GM21367 (cell line): ENCODE measurements at regions not wholly inside any gene's neighbourhood (a gene's known extent, or its start where the extent isn't known, plus 50 kb on each side); places are given as distances from the start of the nearest gene placed in this dataset.
"Not testable (repeated sequence)": the region's sequence is repeated elsewhere in the genome, so short reads cannot be mapped to it uniquely, and the experiment has no call there.

Source experiments
- ATAC-seq: cut with Tn5 transposase; IDR thresholded peaks from one replicate; pipeline ENCODE4 v1.9.1; 2021; ENCODE audit not compliant: unreplicated experiment

DNA sequence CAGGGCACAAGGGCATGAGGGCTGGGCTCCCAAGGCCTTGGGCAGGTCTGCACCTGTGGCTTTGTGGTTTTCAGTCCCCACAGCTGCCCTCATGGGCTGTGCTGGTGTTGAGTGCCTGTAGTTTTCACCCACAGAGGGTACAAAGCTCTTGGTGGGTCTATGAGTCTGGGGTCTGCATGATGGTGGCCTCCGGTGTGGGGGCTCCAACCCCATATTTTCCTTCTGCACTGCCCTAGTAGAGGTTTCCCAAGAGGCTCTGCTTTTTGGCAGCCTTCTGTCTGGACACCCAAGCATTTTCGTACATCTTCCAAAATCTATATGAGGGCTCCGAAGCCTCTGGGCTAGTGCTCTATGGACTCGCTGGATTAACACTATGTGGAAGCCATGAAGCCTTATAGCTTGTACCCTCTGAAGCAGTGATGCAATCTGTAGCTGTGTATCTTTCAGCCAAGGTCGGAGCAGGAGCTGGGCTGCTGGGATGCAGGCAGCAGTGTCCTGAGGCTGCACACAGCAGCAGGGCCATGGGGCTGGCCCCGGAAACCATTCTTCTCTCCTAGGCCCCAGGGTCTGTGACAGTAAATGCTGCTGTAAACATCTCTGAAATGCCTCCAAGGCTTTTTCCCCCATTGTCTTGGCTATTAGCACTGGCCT is 240.3 kb downstream of the CWH43 start:
- ATAC-seq: not testable (repeated sequence)

DNA sequence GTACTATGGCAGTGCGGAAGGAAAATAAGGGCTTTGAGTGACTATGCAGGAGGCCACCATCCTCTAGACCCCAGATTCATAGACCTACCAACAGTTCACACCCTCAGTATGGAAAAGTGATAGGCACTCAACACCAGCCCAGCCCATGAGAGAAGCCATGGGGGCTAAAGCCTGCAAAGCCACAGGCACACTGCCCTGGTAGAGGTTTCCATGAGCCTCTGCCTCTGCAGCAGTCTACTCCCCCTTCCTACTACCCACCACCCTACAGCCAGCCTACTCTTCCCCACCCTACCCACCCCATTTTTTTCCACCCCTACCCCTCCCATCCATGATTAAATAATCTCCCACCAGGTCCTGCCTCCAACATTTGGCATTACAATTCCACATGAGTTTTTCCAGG is 241.9 kb downstream of the CWH43 start:
- not testable (repeated sequence) for ATAC-seq

- not testable (repeated sequence) for ATAC-seq
Observed at GRCh38 chr4:49229243-49229642, 243.2 kb downstream of the CWH43 start.

DNA sequence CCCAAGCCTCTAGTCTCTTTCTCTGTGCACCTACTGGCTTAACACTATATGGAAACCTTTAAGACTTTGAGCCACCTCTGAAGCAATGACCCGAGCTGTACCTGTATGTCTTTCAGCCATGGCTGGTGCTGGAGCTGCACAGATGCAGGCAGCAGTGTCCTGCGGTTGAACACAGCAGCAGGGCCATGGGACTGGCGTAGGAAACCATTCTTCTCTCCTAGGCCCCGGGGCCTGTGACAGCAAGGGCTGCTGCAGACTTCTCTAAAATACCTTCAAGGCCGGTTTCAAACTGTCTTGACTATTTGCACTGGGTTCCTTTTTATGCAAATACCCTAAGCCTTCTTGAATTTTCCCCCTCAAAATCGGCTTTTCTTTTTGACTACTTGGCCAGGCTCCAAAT is 243.6 kb downstream of the CWH43 start:
- ATAC-seq: not testable (repeated sequence)

GRCh38 chr4:49233346-49233745 is 247.3 kb downstream of the CWH43 start:
- not testable (repeated sequence) for ATAC-seq

GRCh38 chr4:49233749-49234148 is 247.7 kb downstream of the CWH43 start:
- ATAC-seq: not testable (repeated sequence)

- ATAC-seq: not testable (repeated sequence)
Observed at GRCh38 chr4:49234382-49234781, 248.3 kb downstream of the CWH43 start.

- not testable (repeated sequence) for ATAC-seq
Observed at GRCh38 chr4:49235413-49236160, 249.5 kb downstream of the CWH43 start.

GRCh38 chr4:49236474-49236873 is 250.4 kb downstream of the CWH43 start:
- ATAC-seq: not testable (repeated sequence)

- not testable (repeated sequence) for ATAC-seq
Observed at GRCh38 chr4:49241295-49241694, 255.2 kb downstream of the CWH43 start.

GRCh38 chr4:49262786-49263185 is 276.7 kb downstream of the CWH43 start:
- ATAC-seq: not testable (repeated sequence)

GRCh38 chr4:49270435-49270834 is 284.4 kb downstream of the CWH43 start:
- ATAC-seq: not testable (repeated sequence)

- not testable (repeated sequence) for ATAC-seq
Observed at GRCh38 chr4:49270912-49271311, 284.8 kb downstream of the CWH43 start.

- not testable (repeated sequence) for ATAC-seq
Observed at GRCh38 chr4:49285905-49286304, 299.8 kb downstream of the CWH43 start.

DNA sequence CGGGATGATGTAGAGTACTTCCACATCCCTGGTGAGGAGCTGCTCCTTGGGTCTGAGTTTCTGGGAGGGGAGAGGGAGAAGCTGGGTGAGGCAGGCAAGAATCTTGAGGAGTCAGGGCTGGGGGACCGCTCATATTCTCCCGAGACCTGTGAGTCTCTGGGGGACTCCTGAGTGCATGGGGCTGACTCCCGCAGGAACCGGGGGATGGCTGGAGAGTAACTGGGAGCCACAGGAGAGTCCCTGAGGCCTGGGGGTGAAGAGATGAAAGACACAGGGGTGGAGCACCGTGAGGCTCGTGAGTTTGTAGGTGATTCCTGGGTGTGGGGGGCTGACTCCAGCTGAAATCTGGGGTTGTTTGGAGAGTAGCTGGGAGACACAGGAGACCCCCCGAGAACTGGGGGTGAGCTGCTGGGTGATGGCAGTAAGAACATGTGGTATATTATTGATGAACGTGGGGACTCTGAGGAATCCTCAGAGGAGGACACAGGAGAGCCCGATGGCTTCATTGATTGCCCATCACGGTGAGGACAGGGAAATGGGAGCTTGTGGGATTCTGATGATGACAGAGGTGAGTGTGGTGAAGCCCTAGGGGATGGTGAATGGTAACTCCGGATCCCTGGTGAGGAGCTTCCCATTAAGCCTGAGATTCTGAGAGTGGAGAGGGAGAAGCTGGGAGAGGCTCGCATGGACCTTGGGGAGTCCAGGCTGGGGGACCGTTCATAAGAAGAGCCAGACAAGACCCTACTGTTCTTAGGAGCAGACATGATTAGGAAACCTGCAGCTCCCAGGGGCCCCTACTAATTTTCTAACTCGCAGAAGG is 301.1 kb downstream of the CWH43 start:
- ATAC-seq: not testable (repeated sequence)

GRCh38 chr4:49287893-49288292 is 301.8 kb downstream of the CWH43 start:
- not testable (repeated sequence) for ATAC-seq

- ATAC-seq: not testable (repeated sequence)
Observed at GRCh38 chr4:49288796-49289195, 302.7 kb downstream of the CWH43 start.

- ATAC-seq: not testable (repeated sequence)
Observed at GRCh38 chr4:49314815-49315214, 328.7 kb downstream of the CWH43 start.

DNA sequence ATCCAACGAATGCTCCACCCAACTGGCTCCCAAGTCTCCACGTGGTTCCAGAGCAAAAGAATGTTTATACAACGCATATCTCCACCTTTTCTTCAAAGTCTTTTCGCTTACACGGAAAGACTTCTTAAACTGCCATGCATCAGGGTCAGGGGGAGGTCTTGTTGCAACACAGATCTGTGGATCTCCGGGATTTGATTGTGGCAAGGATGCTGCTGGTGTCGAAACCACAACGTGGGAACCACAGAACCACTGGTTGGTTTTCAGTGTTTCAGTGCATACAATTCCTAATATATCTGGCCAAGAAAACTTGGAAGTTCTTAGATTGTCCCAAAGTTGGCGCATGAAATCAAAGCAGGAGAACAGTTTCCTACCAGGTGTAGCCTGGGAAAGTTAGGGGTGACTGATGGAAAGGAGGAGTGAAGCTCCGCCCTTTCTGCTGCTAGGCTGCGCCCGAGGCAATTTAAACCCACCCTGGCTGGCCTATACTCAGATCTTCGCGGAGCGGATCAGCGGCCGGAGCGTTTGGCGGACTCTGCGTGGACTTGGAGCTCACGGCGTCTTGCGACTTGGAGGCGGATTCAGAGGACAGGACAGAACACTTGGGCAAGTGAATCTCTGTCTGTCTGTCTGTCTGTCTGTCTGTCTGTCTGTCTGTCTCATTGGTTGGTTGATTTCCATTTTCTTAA is 334.8 kb downstream of the CWH43 start:
- not testable (repeated sequence) for ATAC-seq

GRCh38 chr4:49321511-49322300 is 335.6 kb downstream of the CWH43 start:
- not testable (repeated sequence) for ATAC-seq
